ENCODE measurements at regions not wholly inside any gene's neighbourhood (a gene's known extent, or its start where the extent isn't known, plus 50 kb on each side); places are given as distances from the start of the nearest gene placed in this dataset.

DNA sequence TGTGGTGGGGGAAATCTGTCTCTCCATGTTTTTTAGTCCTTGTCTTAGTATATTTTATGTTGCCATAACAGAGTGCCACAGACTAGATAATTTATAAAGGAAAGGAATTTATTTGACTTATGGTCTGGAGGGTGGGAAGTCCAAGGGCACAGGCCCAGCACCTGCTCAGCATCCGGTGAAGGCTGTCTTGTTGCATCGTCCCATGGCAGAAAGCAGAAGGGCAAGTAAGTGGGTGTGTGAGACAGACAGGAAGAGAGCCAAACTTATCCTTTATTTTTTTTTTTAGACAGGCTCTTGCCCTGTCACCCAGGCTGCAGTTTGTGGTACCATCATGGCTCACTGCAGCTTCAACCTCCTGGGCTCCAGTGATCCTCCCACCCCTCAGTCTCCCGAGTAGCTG is 98.1 kb downstream of the HS1BP3 start:
- TF ChIP-seq, protein P1, sequence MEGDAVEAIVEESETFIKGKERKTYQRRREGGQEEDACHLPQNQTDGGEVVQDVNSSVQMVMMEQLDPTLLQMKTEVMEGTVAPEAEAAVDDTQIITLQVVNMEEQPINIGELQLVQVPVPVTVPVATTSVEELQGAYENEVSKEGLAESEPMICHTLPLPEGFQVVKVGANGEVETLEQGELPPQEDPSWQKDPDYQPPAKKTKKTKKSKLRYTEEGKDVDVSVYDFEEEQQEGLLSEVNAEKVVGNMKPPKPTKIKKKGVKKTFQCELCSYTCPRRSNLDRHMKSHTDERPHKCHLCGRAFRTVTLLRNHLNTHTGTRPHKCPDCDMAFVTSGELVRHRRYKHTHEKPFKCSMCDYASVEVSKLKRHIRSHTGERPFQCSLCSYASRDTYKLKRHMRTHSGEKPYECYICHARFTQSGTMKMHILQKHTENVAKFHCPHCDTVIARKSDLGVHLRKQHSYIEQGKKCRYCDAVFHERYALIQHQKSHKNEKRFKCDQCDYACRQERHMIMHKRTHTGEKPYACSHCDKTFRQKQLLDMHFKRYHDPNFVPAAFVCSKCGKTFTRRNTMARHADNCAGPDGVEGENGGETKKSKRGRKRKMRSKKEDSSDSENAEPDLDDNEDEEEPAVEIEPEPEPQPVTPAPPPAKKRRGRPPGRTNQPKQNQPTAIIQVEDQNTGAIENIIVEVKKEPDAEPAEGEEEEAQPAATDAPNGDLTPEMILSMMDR (conservative IDR thresholded peaks at IDR 0.05; ENCODE audit: low read depth, low read length), result no peak
- TF ChIP-seq EZH2 (IDR thresholded peaks at IDR 0.05; ENCODE audit: low read length, unreplicated experiment), result no peak

All from PC-3 (cell line).